ENCODE measurements at regions not wholly inside any gene's neighbourhood (a gene's known extent, or its start where the extent isn't known, plus 50 kb on each side); places are given as distances from the start of the nearest gene placed in this dataset.
"Not testable (repeated sequence)": the region's sequence is repeated elsewhere in the genome, so short reads cannot be mapped to it uniquely, and the experiment has no call there.

GRCh38 chr2:224101820-224102630 is 62.9 kb upstream of the SERPINE2 start:
- Histone ChIP-seq H3K4me3 (ENCODE audit: low read depth, low read length) (no peak overlapping the region), H3K9me3 (no peaks in the 10 kb centered on the region), H3K36me3 (no peaks in the 10 kb centered on the region), H3K4me1 (no peaks in the 10 kb centered on the region), H3K27me3 (peaks cover 3% of the 10 kb centered on the region)
- DNase-seq = no peak
- TF ChIP-seq CTCF (IDR thresholded peaks at IDR 0.05; ENCODE audit: low read depth, low read length) = no peak

DNA sequence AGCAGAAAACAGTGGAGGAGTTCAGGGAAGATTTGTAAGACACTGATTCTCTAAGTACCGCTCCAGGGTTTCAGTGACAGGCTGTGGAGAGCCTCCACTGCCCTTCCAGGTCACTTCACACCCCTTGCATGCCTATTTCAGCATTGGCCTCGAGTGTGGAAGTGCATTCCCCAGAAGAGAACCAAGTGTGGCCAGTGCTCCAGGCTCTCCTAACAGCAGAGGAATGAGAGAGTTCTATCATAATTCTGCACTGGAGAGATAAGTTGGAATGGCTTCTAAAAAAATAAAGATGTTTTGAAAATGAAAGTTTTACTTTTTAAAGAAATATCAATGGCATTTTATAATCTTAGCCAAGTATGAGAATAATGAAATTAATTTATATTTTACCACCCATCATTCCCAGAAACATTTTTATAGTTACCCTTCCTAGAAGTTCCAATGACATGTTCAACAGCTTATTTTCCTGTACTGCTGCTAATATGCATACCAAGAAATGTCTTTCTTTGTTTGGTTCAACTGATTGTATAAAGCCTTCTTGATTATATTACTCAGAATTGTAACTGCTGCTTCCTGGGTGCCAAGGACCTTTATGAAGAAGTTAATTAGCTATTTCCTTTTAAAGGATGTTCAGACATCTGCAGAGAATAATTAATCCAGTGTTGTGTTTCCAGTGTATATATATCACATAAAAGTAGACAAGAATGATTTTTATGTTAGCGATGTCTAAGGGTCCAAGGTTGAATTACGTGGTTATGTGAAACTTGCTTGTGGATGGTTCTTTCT is 61.0 kb upstream of the SERPINE2 start:
- Histone ChIP-seq H3K27me3 (peaks cover 3% of the 10 kb centered on the region), H3K36me3 (no peaks in the 10 kb centered on the region), H3K4me1 (no peaks in the 10 kb centered on the region), H3K9me3 (no peaks in the 10 kb centered on the region), H3K4me3 (ENCODE audit: low read depth, low read length) (no peak overlapping the region)
- no peak for DNase-seq
- TF ChIP-seq CTCF (IDR thresholded peaks at IDR 0.05; ENCODE audit: low read depth, low read length) = no peak

DNA sequence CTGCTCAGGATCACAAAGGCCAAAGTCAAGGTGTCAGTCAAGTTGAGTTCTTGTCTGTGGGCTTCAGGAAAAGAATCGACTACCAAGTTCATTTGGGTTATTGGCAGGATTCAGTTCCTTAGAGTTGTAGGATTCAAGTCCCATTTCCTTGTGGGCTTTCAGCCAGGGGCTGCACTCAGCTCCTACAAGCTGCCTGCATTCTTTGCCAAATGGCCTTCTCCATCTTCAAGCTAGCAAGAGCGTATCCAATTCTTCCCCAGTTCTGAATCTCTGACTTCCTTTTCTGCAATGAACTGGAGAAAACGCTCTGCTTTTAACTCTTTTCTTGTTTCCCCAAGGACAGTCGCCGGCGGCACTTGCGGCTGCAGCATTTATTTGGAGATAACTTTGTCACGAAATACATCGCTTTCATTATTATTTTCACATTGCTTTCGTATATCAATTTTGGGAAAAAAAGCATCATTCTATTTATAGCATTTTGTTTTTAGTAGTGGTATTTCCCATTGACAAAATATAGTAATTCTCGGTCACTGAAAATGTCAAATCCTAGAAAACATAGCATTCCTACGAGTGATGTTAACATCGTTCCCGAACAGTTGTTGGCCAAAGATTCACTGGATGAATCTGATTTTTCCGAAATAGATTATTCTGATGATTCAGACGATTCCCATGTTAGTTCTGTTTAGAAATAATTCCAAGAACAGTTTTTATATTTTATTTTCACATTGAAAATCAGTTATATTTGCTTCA is 59.6 kb upstream of the SERPINE2 start:
- no peak for DNase-seq
- H3K36me3 ChIP-seq = no peaks in the 10 kb centered on the region
- no peaks in the 10 kb centered on the region for H3K9me3 ChIP-seq

GRCh38 chr2:224094413-224094812 is 55.3 kb upstream of the SERPINE2 start:
- TF ChIP-seq CTCF (IDR thresholded peaks at IDR 0.05; ENCODE audit: low read depth, low read length) = no peak
- no peak for DNase-seq
- Histone ChIP-seq H3K27me3 (no peaks in the 10 kb centered on the region; the same call in none of the 2 replicates), H3K4me1 (no peaks in the 10 kb centered on the region), H3K4me3 (ENCODE audit: low read depth, low read length) (no peak overlapping the region), H3K9me3 (no peaks in the 10 kb centered on the region), H3K36me3 (no peaks in the 10 kb centered on the region)

More for the DNA sequence above, 59.6 kb upstream of the SERPINE2 start:
- Histone ChIP-seq H3K4me3 (ENCODE audit: low read depth, low read length) (no peak overlapping the region), H3K4me1 (no peaks in the 10 kb centered on the region), H3K27me3 (peaks cover 3% of the 10 kb centered on the region)
- TF ChIP-seq CTCF (IDR thresholded peaks at IDR 0.05; ENCODE audit: low read depth, low read length) = no peak

GRCh38 chr2:224091671-224092070 is 52.6 kb upstream of the SERPINE2 start:
- not testable (repeated sequence) for H3K4me3 ChIP-seq (ENCODE audit: low read depth, low read length); H3K36me3 ChIP-seq; H3K4me1 ChIP-seq; DNase-seq; H3K27me3 ChIP-seq; H3K9me3 ChIP-seq

DNA sequence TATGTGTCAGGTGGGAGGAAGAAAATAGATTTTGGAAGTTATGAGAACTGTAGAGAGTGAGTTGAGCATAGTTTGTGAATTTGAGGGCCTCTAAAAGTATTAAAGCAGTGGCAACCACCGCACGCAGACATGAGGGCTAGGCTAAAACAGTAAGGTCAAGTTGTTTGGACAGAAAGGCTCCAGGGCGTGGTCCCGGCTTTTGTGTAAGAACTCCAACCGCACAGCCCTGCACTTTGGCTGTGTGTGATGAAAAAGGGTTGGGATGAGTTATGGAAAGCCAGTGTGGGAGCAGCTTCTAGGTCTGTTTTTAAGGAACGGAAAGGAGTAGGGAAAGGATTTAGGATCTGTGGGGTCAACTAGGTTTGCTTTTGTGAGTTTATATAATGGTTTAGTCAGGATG is 50.5 kb upstream of the SERPINE2 start:
- H3K4me1 ChIP-seq; H3K27me3 ChIP-seq; H3K9me3 ChIP-seq; H3K4me3 ChIP-seq (ENCODE audit: low read depth, low read length); H3K36me3 ChIP-seq; DNase-seq: not testable (repeated sequence)

Measured in BE2C (cell line).